ENCODE measurements at regions not wholly inside any gene's neighbourhood (a gene's known extent, or its start where the extent isn't known, plus 50 kb on each side); places are given as distances from the start of the nearest gene placed in this dataset.

- TF ChIP-seq CTCF (IDR thresholded peaks at IDR 0.05; ENCODE audit: low read depth, low read length): no peak
- no peaks in the 10 kb centered on the region for H3K9me3 ChIP-seq
- no peak for DNase-seq
- H3K36me3 ChIP-seq: no peaks in the 10 kb centered on the region
- H3K4me1 ChIP-seq: no peaks in the 10 kb centered on the region
- no peaks in the 10 kb centered on the region for H3K27me3 ChIP-seq
- H3K4me3 ChIP-seq (ENCODE audit: low read depth, low read length): no peak overlapping the region
These were observed 466.1 kb upstream of the HS6ST1 start for GRCh38 chr2:128784626-128785306.

- Histone ChIP-seq H3K9me3 (no peaks in the 10 kb centered on the region), H3K4me1 (no peaks in the 10 kb centered on the region), H3K36me3 (no peaks in the 10 kb centered on the region), H3K4me3 (ENCODE audit: low read depth, low read length) (no peak overlapping the region), H3K27me3 (no peaks in the 10 kb centered on the region)
- TF ChIP-seq CTCF (IDR thresholded peaks at IDR 0.05; ENCODE audit: low read depth, low read length): no peak
- no peak for DNase-seq
These were observed 467.6 kb upstream of the HS6ST1 start for GRCh38 chr2:128786316-128786715.

- no peak overlapping the region for H3K4me3 ChIP-seq (ENCODE audit: low read depth, low read length)
- no peaks in the 10 kb centered on the region for H3K9me3 ChIP-seq
- no peaks in the 10 kb centered on the region for H3K27me3 ChIP-seq
- TF ChIP-seq CTCF (IDR thresholded peaks at IDR 0.05; ENCODE audit: low read depth, low read length): no peak
- DNase-seq: no peak
- H3K4me1 ChIP-seq: no peaks in the 10 kb centered on the region
- H3K36me3 ChIP-seq: no peaks in the 10 kb centered on the region
These were observed 468.2 kb upstream of the HS6ST1 start for GRCh38 chr2:128786741-128787478.

- Histone ChIP-seq H3K4me1 (no peaks in the 10 kb centered on the region), H3K9me3 (no peaks in the 10 kb centered on the region), H3K4me3 (ENCODE audit: low read depth, low read length) (no peak overlapping the region), H3K27me3 (no peaks in the 10 kb centered on the region), H3K36me3 (no peaks in the 10 kb centered on the region)
- DNase-seq: no peak
- TF ChIP-seq CTCF (IDR thresholded peaks at IDR 0.05; ENCODE audit: low read depth, low read length): no peak
These were observed 468.9 kb upstream of the HS6ST1 start for GRCh38 chr2:128787616-128788015.

- no peak for TF ChIP-seq CTCF (IDR thresholded peaks at IDR 0.05; ENCODE audit: low read depth, low read length)
- DNase-seq: no peak
- Histone ChIP-seq H3K36me3 (no peaks in the 10 kb centered on the region), H3K4me3 (ENCODE audit: low read depth, low read length) (no peak overlapping the region), H3K27me3 (no peaks in the 10 kb centered on the region), H3K4me1 (no peaks in the 10 kb centered on the region), H3K9me3 (no peaks in the 10 kb centered on the region)
These were observed 470.1 kb upstream of the HS6ST1 start for GRCh38 chr2:128788636-128789220.

- Histone ChIP-seq H3K27me3 (no peaks in the 10 kb centered on the region), H3K36me3 (no peaks in the 10 kb centered on the region), H3K9me3 (no peaks in the 10 kb centered on the region), H3K4me3 (ENCODE audit: low read depth, low read length) (no peak overlapping the region), H3K4me1 (no peaks in the 10 kb centered on the region)
- no peak for TF ChIP-seq CTCF (IDR thresholded peaks at IDR 0.05; ENCODE audit: low read depth, low read length)
- DNase-seq: no peak
These were observed 470.6 kb upstream of the HS6ST1 start for GRCh38 chr2:128789221-128789620.
